ENCODE measurements at regions not wholly inside any gene's neighbourhood (a gene's known extent, or its start where the extent isn't known, plus 50 kb on each side); places are given as distances from the start of the nearest gene placed in this dataset.

DNA sequence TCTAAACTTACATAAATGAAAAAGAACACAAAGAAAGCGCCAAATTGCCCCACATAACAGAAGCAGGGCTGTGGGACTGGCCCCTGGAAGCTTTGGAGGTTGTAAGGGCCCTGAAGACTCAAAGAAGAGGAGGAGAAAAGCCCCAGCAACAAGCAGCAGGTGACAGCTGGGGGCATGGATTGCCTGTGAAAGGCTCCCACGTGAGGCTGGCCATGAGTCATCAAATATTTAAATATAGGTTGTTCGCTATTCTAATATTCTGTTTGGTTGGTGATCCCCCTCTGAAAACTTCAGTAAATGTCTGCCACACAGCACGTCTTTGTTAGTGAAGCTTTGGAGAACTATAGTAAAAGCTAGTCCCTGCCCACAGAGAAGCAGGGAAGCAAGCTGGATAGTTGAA lies 132.4 kb downstream of the MREG start (continued):
- TF ChIP-seq NFE2L1 (tag; IDR thresholded peaks at IDR 0.05; ENCODE audit: borderline replicate concordance, low read depth) (peak; percentile 36; the same call in 1 of the 2 replicates), GABPB1 (CRISPR knock-in tag; IDR thresholded peaks at IDR 0.05) (no peak), NR2F6 (CRISPR knock-in tag; IDR thresholded peaks at IDR 0.05) (no peak), NONO (IDR thresholded peaks at IDR 0.05; ENCODE audit: low read depth in 2 of 2, low read length in 1 of 2) (no peak), PTRF (tag; IDR thresholded peaks at IDR 0.05) (no peak), GATAD2A (IDR thresholded peaks at IDR 0.05) (no peak), NR2C2 (CRISPR knock-in tag; IDR thresholded peaks at IDR 0.05) (no peak), NR2C2 (tag; IDR thresholded peaks at IDR 0.05) (no peak), ZNF444 (CRISPR knock-in tag; IDR thresholded peaks at IDR 0.05) (no peak), ARID1B (IDR thresholded peaks at IDR 0.05) (no peak), TBP (optimal IDR thresholded peaks at IDR 0.05; ENCODE audit: low read depth, low read length) (no peak), PHTF2 (CRISPR knock-in tag; IDR thresholded peaks at IDR 0.05) (no peak), NFE2 (IDR thresholded peaks at IDR 0.05; ENCODE audit: low read depth) (peak; percentile 73), TBL1XR1 (IDR thresholded peaks at IDR 0.05; ENCODE audit: low read length in 2 of 2) (no peak), NCOR1 (IDR thresholded peaks at IDR 0.05) (no peak), RB1 (IDR thresholded peaks at IDR 0.05; ENCODE audit: low read depth) (no peak), ZNF121 (CRISPR knock-in tag; conservative IDR thresholded peaks at IDR 0.05) (no peak), ZNF780A (CRISPR knock-in tag; IDR thresholded peaks at IDR 0.05) (no peak), TSC22D4 (tag; IDR thresholded peaks at IDR 0.05) (no peak), NFIC (IDR thresholded peaks at IDR 0.05) (no peak), MXI1 (IDR thresholded peaks at IDR 0.05; ENCODE audit: low read depth, low read length) (peak; percentile 80), MAFK (IDR thresholded peaks at IDR 0.05; ENCODE audit: low read length) (peak; percentile 47; the same call in 1 of the 2 replicates), CTBP1 (IDR thresholded peaks at IDR 0.05; ENCODE audit: borderline replicate concordance) (no peak)
- TF ChIP-seq, protein P1, sequence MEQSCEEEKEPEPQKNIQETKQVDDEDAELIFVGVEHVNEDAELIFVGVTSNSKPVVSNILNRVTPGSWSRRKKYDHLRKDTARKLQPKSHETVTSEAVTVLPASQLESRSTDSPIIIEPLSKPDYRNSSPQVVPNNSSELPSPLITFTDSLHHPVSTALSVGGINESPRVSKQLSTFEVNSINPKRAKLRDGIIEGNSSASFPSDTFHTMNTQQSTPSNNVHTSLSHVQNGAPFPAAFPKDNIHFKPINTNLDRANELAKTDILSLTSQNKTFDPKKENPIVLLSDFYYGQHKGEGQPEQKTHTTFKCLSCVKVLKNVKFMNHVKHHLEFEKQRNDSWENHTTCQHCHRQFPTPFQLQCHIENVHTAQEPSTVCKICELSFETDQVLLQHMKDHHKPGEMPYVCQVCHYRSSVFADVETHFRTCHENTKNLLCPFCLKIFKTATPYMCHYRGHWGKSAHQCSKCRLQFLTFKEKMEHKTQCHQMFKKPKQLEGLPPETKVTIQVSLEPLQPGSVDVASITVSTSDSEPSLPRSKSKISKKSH (CRISPR knock-in tag; IDR thresholded peaks at IDR 0.05), result no peak
- TF ChIP-seq, protein P2, sequence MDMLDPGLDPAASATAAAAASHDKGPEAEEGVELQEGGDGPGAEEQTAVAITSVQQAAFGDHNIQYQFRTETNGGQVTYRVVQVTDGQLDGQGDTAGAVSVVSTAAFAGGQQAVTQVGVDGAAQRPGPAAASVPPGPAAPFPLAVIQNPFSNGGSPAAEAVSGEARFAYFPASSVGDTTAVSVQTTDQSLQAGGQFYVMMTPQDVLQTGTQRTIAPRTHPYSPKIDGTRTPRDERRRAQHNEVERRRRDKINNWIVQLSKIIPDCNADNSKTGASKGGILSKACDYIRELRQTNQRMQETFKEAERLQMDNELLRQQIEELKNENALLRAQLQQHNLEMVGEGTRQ (CRISPR knock-in tag; IDR thresholded peaks at IDR 0.05), result peak; percentile 61
- TF ChIP-seq, protein P3, sequence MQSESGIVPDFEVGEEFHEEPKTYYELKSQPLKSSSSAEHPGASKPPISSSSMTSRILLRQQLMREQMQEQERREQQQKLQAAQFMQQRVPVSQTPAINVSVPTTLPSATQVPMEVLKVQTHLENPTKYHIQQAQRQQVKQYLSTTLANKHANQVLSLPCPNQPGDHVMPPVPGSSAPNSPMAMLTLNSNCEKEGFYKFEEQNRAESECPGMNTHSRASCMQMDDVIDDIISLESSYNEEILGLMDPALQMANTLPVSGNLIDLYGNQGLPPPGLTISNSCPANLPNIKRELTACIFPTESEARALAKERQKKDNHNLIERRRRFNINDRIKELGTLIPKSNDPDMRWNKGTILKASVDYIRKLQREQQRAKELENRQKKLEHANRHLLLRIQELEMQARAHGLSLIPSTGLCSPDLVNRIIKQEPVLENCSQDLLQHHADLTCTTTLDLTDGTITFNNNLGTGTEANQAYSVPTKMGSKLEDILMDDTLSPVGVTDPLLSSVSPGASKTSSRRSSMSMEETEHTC (IDR thresholded peaks at IDR 0.05), result no peak
- TF ChIP-seq, protein P4, sequence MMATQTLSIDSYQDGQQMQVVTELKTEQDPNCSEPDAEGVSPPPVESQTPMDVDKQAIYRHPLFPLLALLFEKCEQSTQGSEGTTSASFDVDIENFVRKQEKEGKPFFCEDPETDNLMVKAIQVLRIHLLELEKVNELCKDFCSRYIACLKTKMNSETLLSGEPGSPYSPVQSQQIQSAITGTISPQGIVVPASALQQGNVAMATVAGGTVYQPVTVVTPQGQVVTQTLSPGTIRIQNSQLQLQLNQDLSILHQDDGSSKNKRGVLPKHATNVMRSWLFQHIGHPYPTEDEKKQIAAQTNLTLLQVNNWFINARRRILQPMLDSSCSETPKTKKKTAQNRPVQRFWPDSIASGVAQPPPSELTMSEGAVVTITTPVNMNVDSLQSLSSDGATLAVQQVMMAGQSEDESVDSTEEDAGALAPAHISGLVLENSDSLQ (IDR thresholded peaks at IDR 0.05), result no peak
- TF ChIP-seq, protein P5, sequence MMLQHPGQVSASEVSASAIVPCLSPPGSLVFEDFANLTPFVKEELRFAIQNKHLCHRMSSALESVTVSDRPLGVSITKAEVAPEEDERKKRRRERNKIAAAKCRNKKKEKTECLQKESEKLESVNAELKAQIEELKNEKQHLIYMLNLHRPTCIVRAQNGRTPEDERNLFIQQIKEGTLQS (IDR thresholded peaks at IDR 0.05), result peak; percentile 64
- TF ChIP-seq, protein P5 (CRISPR knock-in tag; conservative IDR thresholded peaks at IDR 0.05), result no peak
